ENCODE measurements at regions not wholly inside any gene's neighbourhood (a gene's known extent, or its start where the extent isn't known, plus 50 kb on each side); places are given as distances from the start of the nearest gene placed in this dataset.

- TF ChIP-seq CTCF (IDR thresholded peaks at IDR 0.05) (no peak), POLR2A (IDR thresholded peaks at IDR 0.05) (no peak)
Observed at GRCh38 chr4:164467493-164467892, 286.4 kb upstream of the SMIM31 start.
